Iris pigment epithelial cell (primary cell): ENCODE measurements at regions not wholly inside any gene's neighbourhood (a gene's known extent, or its start where the extent isn't known, plus 50 kb on each side); places are given as distances from the start of the nearest gene placed in this dataset.
"Not testable (repeated sequence)": the region's sequence is repeated elsewhere in the genome, so short reads cannot be mapped to it uniquely, and the experiment has no call there.

ENCODE experiments used
- DNase-seq: peaks from one replicate; pipeline ENCODE4 v3.0.0-alpha.2; 2011; ENCODE audit warnings: low read depth

DNA sequence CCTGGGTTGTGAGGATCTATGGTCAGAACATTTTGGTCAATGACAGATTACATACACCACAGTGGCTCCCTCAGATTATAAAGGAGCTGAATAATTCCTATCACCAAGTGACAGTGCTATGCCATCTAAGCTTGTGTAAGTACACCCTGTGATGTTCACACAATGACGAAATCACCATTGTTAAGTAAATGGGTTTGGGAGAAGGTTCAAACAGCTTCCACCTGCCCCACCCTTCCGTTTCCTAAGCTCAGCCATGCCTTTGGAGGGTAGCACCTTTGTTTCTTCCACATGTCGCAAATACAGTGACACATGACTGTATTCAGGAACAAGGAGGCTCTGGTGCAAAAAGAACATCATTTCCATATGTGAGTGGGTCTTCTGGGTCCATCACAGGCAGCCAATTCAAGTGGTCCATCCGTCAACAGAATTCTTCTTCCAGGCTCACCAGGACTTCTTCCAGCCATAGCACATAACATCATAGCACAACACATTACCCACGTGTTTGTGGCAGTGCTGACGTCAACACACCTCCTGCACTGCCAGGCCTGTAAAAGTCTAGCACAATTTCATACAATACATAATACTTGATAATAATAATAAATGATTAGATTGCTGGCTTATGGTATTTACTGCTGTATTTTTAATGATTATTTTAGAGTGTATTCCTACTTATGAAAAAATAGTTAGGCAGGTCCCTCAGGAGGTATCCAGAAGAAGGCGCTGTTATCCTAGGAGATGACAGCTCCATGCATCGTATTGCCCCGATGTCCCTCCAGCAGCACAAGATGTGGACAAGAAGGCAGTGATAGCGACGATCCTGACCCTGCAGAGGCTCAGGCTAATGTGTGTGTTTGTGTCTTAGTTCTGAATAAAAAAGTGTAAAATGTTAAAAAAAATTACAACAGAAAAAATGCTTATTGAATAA is 264.8 kb downstream of the ANAPC1 start:
- no peak for DNase-seq

DNA sequence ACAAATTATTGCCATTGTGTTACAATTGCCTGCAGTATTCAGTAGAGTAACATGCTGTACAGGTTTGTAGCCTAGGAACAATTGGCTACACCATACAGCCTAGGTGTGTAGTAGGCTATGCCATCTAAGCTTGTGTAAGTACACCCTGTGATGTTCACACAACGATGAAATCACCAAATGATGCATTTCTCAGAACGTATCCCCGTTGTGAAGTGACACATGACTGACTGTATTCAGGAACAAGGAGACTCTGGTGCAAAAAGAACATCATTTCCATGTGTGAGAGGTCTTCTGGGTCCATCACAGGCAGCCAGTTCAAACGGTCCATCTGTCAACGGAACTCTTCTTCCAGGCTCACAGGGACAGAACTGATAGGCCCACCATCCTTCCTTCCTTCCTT is 263.7 kb downstream of the ANAPC1 start:
- no peak for DNase-seq

DNA sequence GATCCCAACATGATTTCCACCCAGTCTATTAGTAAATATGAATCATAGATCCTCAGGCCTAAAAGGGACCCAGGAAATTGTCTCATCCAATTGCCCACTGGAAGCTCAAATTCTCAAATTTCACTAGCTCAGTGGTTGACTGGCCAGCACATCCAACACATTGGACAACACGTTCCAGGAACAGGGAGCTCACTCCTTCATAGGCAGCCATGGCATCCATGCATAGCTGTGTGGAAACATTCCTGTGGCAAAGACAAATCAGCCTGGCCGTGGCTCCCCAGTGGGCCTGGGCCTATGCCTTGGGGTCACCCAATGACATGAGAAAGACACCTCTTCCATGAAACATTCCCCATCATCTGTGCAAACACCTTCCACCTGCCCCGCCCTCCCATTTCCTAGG is 261.1 kb downstream of the ANAPC1 start:
- peak; percentile 75 for DNase-seq

DNA sequence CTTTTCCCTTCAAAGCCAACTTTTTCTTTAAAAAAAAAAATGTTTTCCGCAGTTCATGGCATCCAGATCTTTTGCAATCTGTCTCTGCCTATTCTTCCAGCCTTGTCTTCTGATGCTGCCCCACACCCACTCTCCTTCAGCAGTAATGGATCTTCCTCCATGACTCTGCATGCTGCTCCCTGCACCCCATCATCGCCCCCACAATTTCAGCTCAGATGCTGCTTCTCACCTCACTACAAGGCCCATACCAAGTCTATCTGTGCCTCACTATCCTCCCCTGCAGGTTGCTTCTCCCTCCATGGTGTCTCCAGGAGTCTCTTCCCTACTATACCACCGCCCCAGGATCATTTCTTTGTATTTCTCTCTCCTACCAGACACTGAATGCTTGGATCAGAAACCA is 260.6 kb downstream of the ANAPC1 start:
- no peak for DNase-seq

DNA sequence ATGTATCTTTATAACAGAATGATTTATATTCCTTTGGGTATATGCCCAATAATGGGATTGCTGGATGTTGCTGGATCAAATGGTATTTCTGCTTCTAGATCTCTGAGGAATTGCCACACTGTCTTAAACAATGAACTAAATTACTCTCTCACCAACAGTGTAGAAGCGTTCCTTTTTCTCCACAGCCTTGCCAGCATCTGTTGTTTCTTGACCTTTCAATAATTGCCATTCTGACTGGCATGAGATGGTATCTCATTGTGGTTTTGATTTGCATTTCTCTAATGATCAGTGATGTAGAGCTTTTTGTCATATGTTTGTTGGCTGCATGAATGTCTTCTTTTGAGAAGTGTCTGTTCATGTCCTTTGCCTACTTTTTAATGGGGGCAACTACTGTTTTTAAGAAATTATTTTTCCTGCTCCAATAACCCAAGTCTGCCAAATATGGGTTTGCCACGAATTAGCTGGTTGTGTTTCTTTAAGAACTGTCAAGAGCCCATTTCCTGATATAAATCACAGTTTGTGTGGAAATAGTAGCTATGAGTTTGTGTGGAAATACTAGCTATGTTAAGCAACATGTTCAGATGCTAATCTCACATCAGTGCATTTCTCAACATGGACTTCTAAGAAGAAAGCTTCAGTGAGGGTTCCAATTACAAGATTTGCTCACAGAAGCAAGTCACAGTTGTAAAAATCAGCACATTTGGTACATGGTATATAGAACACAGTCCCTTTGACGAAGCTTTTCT is 259.4 kb downstream of the ANAPC1 start:
- peak; percentile 96 for DNase-seq

DNA sequence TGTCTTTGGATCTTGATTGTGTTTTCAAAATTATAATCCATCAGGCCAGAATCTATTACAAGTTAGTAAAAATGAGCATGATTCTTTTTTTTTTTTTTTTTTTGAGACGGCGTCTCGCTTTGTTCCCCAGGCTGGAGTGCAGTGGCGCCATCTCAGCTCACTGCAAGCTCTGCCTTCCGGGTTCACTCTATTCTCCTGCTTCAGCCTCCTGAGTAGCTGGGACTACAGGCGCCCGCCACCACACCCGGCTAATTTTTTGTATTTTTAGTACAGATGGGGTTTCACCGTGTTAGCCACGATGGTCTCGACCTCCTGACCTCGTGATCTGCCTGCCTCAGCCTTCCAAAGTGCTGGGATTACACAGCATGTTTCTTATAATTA is 258.8 kb downstream of the ANAPC1 start:
- DNase-seq: not testable (repeated sequence)

DNA sequence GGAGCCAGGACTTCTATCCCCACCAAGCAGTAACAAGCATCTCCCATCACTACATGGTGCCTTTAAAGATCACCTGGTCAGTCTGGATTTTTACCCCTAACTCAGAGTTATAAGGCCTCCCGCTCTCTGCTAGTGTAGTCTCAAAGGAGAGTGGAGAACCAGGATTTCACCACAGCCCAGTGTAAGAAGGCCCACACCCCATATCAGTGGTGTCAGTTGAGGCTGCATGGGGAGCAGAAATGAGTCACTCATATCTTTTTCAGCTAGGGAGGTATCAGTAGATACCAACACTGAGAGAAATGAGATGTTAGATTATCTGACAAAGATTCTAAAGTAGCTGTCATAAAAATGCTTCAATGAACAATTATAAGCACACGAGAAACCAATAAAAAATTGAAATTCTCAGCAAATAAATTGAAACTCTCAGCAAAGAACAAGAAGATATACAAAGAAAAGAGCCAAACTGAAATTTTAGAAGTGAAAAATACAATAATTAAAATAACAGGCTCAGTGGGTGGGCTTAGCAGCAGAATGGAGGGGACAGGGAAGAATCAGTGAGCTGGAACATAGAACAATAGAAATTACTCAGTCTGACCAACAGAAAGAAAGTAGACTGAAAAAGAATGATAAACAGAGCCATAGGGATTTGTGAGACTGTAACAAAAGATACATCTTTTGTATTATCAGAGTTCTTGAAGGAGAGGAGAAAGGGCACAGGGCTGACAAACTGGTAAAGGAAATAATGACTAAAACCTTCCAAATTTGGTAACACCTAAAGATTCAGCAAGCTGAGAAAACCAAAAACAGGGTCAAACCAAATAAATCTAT is 257.7 kb downstream of the ANAPC1 start:
- peak; percentile 72 for DNase-seq

DNA sequence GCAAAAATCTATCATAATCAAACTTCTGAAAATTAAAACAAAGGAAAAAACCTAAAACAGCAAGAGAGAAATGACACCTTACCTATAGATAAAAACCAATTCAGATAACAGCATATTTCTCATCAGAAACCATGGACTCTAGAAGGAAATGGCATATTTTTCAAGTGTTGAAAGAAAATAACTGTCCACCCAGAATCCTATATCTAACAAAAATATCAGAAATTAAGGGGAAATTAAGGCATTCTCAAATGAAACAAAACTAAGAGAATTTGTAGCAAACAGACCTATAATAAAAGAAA is 257.2 kb downstream of the ANAPC1 start:
- no peak for DNase-seq

DNA sequence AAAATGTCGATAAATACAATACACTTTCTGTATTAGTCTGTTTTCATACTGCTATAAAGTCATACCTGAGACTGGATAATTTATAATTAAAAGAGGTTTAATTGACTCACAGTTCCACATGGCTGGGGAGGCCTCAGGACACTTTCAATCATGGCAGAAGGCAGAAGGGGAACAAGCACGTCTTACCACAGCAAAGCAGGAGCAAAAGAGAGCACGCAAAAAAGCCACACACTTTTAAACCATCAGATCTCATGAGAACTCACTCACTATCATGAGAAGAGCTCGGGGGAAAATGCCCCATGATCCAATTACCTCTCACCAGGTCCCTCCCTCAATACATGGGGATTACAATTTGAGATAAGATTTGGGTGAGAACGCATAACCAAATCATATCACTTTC is 256.7 kb downstream of the ANAPC1 start:
- DNase-seq: no peak

DNA sequence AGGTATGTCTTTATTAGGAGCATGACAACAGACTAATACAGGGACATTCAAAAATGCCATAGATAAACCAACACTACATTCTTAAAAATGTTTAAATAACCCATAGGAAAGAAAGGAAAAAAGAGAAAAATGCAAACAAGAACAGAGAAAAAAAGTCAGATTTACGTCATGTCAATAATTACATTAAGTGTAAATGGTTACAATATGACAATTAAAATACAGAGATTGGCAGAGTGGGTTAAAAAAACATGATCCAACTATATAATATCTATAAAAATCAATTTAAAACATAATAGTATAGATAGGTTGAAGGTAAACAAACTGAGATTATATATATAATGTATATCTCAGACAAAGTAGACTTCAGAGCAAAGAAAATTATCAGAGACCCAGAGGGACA is 255.8 kb downstream of the ANAPC1 start:
- no peak for DNase-seq

DNA sequence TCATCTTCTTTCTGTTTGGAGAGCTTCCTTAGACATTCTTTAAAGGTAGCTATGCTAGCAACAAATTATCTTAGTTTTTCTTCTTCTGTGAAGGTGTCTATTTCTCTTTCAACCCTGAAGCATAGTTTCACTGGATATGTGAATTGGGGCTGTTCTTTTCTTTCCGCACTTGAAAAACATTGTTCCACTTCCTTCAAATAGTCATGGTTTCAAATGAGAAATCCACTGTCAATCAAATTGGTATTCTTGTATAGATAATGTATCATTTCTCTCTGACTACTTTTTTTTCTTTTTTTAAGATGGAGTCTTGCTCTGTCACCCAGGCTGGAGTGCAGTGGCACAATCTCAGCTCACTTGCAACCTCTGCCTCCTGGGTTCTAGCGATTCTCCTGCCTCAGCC is 254.0 kb downstream of the ANAPC1 start:
- no peak for DNase-seq

DNA sequence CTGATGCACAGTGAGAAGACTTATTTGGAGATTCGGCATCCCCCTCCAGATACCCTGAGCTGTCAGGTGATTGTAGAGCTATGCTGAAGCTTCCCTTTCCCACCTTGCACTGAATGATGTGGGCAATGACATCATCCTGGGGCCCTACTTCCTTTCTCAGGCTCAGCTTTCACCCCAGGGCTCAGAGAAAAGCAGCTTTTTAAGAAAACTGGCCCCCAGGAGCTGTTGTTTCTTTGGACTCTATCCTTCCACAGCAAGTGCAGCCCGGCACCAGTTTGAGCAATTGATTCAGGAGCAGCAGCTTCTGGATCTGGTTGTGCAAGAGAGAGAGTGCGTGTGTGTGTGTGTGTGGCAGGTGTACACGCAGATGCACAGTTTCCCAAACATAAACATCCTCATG is 251.3 kb downstream of the ANAPC1 start:
- peak; percentile 47 for DNase-seq

DNA sequence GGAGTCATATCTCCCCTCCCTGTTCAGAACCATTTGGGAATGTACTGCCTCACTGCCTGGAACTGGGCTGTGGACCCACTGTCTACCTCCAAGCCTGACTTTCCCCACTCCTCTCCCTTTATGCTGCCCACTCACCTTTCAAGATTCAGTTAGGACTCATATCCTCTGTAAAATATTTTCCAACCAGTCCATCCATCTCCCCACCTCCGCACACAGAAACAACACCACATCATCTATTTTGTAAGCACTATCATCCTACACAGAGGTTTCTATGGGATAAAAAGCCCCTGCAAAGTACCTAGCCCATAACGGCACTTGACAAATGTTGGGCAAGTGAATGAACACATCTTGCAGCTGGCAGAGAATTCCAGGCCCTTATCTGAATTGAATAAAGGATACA is 250.8 kb downstream of the ANAPC1 start:
- no peak for DNase-seq

DNA sequence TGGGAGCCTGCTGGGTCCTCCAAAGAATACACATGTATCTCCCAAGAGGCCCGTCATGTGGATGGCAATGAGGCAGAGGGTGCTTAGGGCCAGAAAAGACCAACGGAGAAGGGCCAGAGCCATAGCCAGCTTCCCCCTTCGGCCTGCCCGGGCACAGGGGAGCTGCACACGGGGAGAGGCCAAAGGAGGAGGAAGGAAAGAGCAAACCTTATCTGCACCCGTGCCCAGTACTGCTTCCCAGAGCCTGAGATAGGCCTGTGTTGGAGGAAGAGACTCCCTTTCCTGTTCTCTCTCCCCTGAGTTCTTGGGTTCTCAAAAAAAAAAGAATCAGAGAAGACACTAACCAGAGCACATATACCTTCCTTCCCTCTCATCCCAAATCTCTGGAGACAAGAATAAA is 250.3 kb downstream of the ANAPC1 start:
- DNase-seq: no peak

DNA sequence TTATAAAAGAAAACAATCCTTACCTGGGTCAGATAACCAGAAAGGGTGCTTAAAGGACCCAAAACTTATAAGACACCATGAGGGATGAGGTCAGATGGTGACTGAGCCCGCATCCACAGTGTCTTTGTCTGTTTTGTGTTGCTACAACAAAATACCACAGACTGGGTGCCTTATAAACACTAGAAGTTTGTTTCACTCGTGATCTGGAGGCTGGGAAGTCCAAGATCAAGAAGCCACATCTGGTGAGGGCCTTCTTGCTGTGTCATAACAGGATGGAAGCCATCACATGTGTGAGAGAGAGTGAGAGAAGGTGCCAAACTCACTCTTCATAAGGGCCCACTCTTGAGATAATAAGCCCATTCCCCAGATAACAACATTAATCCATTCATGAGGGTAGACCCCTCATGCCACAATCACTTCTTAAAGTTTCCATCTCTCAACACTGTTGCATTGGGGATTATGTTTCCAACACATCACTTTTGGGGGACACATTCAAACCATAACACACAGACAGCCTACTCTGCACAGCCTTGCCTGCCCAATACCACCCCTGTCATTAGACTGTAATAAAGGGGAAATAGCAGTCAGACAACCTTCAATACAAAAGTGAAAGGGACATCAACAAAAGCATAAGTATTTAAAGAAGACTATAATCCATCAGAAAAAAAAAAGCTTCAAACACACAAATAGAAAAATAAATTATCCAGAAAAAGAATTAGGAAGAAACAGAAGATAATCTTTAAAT is 249.8 kb downstream of the ANAPC1 start:
- peak; percentile 41 for DNase-seq

DNA sequence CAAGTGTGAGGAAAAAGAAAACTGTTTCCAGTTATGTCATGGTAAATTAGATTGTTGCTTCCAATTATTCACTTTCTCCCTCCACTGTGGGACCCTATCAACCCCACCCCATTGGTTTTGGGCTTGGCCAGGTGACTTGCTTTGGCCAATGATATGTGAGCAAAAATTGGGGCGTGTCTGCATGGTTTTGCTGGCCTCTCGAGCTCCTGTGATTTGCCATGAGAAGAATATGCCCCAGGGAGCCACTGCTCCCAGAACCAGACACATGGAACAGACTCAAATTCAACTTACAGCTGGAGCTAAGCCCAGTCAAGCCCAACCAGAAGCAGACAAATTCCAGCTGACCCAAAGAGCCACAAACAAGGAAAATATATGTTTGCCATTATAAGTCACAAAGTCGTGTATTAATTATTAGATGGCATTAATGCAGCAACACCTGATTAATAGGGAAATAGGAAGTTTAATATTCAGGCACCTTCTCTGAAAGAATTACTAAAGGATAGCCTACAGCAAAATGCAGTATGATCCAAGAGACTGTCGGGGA is 248.9 kb downstream of the ANAPC1 start:
- DNase-seq: no peak

DNA sequence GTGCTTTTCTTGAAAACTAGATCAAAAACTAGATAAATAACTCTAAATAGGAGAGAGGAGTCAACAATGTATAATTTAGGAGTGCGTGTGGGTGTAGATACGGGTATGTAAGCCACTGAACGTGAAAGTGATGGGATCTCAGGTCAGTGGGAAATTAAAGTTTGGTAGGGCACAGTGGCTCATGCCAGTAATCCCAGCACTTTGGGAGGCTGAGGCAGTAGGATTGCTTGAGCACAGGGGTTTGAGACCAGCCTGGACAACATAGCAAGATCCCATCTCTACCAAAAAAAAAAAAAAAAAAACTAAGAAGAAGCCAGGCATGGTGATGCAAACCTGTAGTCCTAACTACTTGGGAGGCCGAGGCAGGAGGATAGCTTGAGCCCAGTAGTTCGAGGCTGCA is 247.1 kb downstream of the ANAPC1 start:
- no peak for DNase-seq

DNA sequence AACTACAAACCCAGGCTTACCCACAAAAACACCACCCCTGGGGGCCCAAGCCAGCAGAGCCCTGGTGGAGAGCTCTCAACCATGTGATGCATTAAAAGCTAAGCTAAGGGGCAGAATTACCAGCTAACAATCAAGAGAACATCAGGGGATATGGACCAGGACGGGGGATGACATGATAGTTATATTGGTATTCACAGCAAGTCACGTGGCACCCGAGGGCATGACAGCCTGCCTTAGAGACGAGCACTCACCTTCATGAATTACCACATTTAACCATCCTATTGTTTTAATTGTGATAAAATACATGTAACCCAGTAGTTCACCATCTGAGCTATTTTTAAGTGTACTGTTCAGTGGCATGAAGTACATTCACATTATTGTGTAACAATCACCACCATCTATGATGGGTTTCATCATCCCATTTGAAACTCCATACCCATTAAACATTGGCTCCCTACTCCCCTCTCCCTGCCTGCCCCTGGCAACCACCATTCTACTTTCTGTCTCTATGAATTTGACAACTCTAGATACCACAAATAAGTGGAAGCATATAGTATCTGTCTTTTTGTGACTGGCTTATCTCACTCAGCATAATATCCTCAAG is 245.6 kb downstream of the ANAPC1 start:
- DNase-seq: no peak

DNA sequence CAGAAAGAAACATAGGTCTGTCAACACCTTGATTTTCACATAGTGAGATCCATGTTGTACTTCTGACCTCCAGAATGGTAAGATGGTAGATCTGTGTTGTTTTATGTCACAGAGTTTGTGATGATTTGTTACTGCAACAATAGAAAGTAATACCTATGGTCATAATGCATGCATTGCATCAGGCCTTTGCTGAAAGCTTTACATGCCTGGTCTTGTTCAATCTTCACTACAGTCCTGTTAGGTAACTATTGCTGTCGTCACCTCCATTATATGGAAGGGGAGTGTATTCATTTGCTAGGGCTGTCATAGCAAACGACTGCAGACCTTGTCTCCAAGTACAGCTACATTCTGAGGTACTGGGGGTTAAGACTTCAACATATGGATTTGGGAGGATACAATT is 243.5 kb downstream of the ANAPC1 start:
- DNase-seq: no peak

DNA sequence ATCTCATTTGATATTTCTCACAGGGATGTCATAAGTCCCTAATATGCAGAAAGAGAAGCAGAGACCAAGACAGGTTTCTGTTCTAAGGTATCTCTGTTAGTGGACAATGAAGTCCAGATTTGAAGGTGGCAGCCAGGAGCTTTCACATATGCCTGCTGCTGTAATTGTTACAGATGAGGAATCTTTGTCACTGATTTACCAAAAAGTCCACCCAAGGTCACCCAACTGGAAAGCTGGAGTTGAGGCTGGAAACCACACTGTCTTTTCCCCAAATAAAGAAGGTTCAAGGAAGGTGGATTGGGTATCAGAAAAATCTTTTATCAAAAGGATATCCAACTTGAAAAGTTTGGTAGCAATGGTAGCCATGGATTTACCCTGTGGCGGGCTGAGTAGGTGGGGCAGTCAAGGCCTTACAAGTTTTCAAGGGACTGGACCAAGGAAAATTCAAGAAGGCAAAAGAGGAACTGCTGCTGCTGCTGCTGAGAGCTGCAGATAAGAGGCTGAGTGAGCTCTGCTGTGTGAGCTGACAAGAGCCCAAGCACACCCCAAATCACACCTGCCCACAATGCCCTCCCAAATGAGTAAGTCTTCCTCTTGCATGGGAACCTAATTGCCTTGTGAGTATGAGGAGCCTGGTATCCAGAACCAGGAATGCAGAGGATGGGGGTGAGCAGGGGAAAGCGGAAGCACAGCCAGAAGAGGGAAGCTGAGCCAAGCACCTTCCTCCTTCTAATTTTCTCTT is 241.2 kb downstream of the ANAPC1 start:
- DNase-seq: no peak

DNA sequence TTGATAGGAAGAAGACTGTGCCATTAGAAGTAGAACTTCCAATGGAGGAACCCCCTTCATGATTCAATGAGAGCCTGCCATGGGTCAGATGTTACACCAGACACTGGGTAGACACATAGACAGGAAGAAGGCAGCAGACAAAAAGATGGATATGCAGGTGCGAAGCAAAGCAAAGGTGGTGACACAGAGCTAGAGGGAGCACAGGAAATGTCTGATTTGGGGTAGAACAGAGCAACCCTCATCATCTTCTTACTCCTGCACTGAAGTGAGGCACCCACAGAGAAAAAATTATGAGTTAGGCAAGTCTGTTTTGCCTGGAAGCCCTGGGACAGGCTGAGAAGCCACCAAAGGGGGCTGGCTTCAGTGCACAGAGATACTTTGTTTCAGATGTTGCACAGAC is 240.2 kb downstream of the ANAPC1 start:
- no peak for DNase-seq
